ENCODE measurements at regions not wholly inside any gene's neighbourhood (a gene's known extent, or its start where the extent isn't known, plus 50 kb on each side); places are given as distances from the start of the nearest gene placed in this dataset.

DNA sequence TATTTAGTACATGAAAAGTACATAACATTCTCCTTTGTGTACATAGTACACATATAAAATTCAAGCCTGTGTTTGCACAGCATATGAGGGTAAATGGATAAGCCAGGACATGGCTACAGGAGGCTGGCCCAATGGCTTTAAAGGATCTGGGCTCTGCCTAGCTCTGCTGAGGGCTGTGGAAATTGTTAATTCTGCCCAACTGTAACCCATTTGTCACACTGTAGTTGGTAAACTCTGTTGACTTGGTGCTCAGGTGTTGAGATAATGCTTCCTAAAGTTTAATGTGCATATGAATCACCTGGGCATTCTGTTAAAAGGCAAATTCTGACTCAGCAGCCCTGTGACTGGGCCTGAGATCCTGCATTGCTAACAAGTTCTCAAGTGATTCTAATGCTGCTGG is 196.5 kb upstream of the ZPLD1 start:
- Histone ChIP-seq H3K9me3 (replicated peaks; ENCODE audit: insufficient read depth, low read length) (no peaks in the 10 kb centered on the region), H3K9me2 (replicated peaks; ENCODE audit: insufficient read depth, low read length) (no peaks in the 10 kb centered on the region), H3F3A (ENCODE audit: insufficient read depth, low read length) (no peaks in the 10 kb centered on the region), H3K4me3 (ENCODE audit: low read length) (no peak overlapping the region), H3K4me1 (ENCODE audit: low read length) (no peaks in the 10 kb centered on the region), H3K4me2 (ENCODE audit: low read depth, low read length) (no peak overlapping the region), H3K27ac (ENCODE audit: low read length) (no peak overlapping the region), H2AFZ (ENCODE audit: low read length) (no peak overlapping the region), H4K20me1 (ENCODE audit: insufficient read depth, low read length) (no peaks in the 10 kb centered on the region), H3K36me3 (replicated peaks; ENCODE audit: insufficient read depth, low read length) (no peaks in the 10 kb centered on the region), H3K9ac (ENCODE audit: low read length) (no peak overlapping the region), H3K27me3 (replicated peaks; ENCODE audit: insufficient read depth, low read length) (no peaks in the 10 kb centered on the region), H3K79me2 (ENCODE audit: low read length) (no peaks in the 10 kb centered on the region)
- no peak for DNase-seq
- no peak for TF ChIP-seq EZH2 (optimal IDR thresholded peaks at IDR 0.05; ENCODE audit: low read depth, low read length)
- TF ChIP-seq, protein P1, sequence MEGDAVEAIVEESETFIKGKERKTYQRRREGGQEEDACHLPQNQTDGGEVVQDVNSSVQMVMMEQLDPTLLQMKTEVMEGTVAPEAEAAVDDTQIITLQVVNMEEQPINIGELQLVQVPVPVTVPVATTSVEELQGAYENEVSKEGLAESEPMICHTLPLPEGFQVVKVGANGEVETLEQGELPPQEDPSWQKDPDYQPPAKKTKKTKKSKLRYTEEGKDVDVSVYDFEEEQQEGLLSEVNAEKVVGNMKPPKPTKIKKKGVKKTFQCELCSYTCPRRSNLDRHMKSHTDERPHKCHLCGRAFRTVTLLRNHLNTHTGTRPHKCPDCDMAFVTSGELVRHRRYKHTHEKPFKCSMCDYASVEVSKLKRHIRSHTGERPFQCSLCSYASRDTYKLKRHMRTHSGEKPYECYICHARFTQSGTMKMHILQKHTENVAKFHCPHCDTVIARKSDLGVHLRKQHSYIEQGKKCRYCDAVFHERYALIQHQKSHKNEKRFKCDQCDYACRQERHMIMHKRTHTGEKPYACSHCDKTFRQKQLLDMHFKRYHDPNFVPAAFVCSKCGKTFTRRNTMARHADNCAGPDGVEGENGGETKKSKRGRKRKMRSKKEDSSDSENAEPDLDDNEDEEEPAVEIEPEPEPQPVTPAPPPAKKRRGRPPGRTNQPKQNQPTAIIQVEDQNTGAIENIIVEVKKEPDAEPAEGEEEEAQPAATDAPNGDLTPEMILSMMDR (IDR thresholded peaks at IDR 0.05; ENCODE audit: low read length): no peak
- no peak for TF ChIP-seq EZH2phosphoT487 (IDR thresholded peaks at IDR 0.05; ENCODE audit: low read length)

DNA sequence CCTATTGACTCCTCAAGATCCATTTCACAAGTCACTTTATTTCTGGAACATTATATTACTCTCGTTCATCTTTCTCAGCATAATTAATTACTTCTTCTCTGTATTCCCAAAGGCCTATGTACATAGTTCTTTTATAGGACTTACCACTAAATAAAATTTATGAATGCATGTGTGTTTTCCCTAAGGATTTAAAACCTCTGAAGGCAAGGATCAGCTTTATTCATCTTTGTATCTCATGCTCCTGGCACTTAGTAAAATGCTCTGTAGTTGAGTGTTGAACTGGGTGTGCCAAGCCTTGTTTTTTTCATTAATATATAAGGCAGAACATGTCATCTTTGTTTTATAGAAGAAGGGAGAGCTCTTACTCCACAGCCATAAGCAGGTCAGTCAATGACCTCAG is 194.1 kb upstream of the ZPLD1 start:
- no peaks in the 10 kb centered on the region for H3K4me1 ChIP-seq (ENCODE audit: low read length)
- no peaks in the 10 kb centered on the region for H3F3A ChIP-seq (ENCODE audit: insufficient read depth, low read length)
- no peak for TF ChIP-seq EZH2 (optimal IDR thresholded peaks at IDR 0.05; ENCODE audit: low read depth, low read length)
- TF ChIP-seq EZH2phosphoT487 (IDR thresholded peaks at IDR 0.05; ENCODE audit: low read length): no peak
- TF ChIP-seq, protein P1 (IDR thresholded peaks at IDR 0.05; ENCODE audit: low read length): no peak
- H3K9me3 ChIP-seq (replicated peaks; ENCODE audit: insufficient read depth, low read length): no peaks in the 10 kb centered on the region
- H3K9me2 ChIP-seq (replicated peaks; ENCODE audit: insufficient read depth, low read length): no peaks in the 10 kb centered on the region
- H4K20me1 ChIP-seq (ENCODE audit: insufficient read depth, low read length): no peaks in the 10 kb centered on the region
- H2AFZ ChIP-seq (ENCODE audit: low read length): no peak overlapping the region
- H3K4me2 ChIP-seq (ENCODE audit: low read depth, low read length): no peak overlapping the region
- no peak overlapping the region for H3K27ac ChIP-seq (ENCODE audit: low read length)
- H3K27me3 ChIP-seq (replicated peaks; ENCODE audit: insufficient read depth, low read length): no peaks in the 10 kb centered on the region
- no peak for DNase-seq
- no peaks in the 10 kb centered on the region for H3K79me2 ChIP-seq (ENCODE audit: low read length)
- H3K36me3 ChIP-seq (replicated peaks; ENCODE audit: insufficient read depth, low read length): no peaks in the 10 kb centered on the region
- H3K4me3 ChIP-seq (ENCODE audit: low read length): no peak overlapping the region
- H3K9ac ChIP-seq (ENCODE audit: low read length): no peak overlapping the region

DNA sequence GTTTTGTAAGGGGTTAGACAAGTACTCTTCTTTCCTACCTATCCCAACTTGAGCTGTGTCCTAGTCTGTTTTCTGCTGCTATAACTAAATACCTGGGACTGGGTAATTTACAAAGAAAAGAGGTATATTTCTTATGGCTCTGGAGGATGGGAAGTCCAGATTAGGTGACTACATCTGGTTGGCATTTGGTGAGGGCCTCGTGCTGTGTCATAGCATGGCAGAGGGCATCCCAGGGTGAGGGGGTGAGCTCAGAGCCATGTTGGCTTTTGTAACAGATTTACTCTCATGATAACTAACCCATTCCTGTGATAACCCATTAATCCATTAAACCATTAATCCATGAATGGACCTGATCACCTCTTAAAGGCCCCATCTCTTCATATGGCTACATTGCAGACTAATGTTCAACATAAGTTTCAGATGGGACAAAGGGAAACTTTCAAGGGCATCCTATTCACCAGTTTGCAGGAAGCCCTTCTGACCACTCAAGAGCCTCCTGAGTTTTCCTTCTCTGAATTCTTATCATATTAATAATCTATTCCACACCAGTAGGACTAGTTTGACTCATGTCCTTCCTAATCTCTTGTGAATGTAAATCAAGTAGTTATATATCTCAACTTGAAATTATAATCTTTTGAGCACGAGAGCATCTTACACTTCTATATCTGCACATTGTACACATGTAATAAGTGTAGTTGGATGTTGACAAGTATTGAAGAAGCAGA is 185.7 kb upstream of the ZPLD1 start:
- no peaks in the 10 kb centered on the region for H4K20me1 ChIP-seq (ENCODE audit: insufficient read depth, low read length)
- H3K4me2 ChIP-seq (ENCODE audit: low read depth, low read length): no peak overlapping the region
- no peaks in the 10 kb centered on the region for H3K79me2 ChIP-seq (ENCODE audit: low read length)
- TF ChIP-seq EZH2phosphoT487 (IDR thresholded peaks at IDR 0.05; ENCODE audit: low read length) (no peak), EZH2 (optimal IDR thresholded peaks at IDR 0.05; ENCODE audit: low read depth, low read length) (no peak)
- TF ChIP-seq, protein P1 (IDR thresholded peaks at IDR 0.05; ENCODE audit: low read length): no peak
- no peak overlapping the region for H3K4me3 ChIP-seq (ENCODE audit: low read length)
- H3K4me1 ChIP-seq (ENCODE audit: low read length): no peaks in the 10 kb centered on the region
- H3K27ac ChIP-seq (ENCODE audit: low read length): no peak overlapping the region
- H3K9me3 ChIP-seq (replicated peaks; ENCODE audit: insufficient read depth, low read length): no peaks in the 10 kb centered on the region
- no peaks in the 10 kb centered on the region for H3K36me3 ChIP-seq (replicated peaks; ENCODE audit: insufficient read depth, low read length)
- DNase-seq: no peak
- no peaks in the 10 kb centered on the region for H3K9me2 ChIP-seq (replicated peaks; ENCODE audit: insufficient read depth, low read length)
- no peak overlapping the region for H3K9ac ChIP-seq (ENCODE audit: low read length)
- no peaks in the 10 kb centered on the region for H3K27me3 ChIP-seq (replicated peaks; ENCODE audit: insufficient read depth, low read length)
- no peak overlapping the region for H2AFZ ChIP-seq (ENCODE audit: low read length)
- H3F3A ChIP-seq (ENCODE audit: insufficient read depth, low read length): no peaks in the 10 kb centered on the region

All from MM.1S (cell line).